EH (cell line): ENCODE measurements at regions not wholly inside any gene's neighbourhood (a gene's known extent, or its start where the extent isn't known, plus 50 kb on each side); places are given as distances from the start of the nearest gene placed in this dataset.
"Not testable (repeated sequence)": the region's sequence is repeated elsewhere in the genome, so short reads cannot be mapped to it uniquely, and the experiment has no call there.

Experiments
- DNase-seq: peaks from one replicate; pipeline ENCODE4 v3.0.0-alpha.2; 2015; ENCODE audit warnings: low read depth

DNA sequence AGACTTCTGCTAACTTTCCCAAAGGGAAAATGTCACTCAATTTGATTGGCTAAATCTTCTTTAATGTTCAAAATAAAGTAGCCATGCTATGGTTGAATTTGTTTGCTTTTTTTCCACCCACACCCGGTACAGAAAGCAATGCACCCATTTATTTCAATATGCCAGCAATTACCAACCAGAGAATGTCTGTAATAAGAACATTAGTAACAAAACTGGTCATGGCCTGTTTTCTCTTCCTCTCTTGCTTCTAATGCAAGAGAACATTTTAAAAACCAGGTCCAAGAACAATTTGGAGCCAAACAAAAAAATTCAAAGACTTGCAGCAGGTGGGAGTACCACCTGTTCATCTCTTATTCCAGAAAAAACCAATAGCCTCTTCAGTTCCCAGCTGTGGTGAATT is 1108.8 kb upstream of the PCDH20 start:
- DNase-seq = no peak

DNA sequence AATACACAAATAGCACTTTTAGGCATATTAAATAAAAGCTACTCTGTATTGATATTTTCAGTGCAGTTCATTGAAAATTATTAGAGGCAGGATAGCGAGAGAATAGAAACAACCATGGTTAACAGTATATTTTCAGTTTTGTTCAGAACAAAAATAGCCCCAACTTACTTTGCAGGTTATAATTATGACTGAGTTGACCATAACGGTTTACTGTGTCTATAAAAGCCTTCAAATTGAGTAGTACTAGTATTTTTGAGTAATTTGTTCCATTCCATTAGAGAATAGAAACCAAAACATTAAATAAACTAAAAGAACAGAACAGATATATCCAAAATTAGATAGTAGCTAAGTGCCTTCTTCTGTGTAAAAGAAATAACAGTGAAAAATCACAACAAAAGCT is 1108.4 kb upstream of the PCDH20 start:
- no peak for DNase-seq

DNA sequence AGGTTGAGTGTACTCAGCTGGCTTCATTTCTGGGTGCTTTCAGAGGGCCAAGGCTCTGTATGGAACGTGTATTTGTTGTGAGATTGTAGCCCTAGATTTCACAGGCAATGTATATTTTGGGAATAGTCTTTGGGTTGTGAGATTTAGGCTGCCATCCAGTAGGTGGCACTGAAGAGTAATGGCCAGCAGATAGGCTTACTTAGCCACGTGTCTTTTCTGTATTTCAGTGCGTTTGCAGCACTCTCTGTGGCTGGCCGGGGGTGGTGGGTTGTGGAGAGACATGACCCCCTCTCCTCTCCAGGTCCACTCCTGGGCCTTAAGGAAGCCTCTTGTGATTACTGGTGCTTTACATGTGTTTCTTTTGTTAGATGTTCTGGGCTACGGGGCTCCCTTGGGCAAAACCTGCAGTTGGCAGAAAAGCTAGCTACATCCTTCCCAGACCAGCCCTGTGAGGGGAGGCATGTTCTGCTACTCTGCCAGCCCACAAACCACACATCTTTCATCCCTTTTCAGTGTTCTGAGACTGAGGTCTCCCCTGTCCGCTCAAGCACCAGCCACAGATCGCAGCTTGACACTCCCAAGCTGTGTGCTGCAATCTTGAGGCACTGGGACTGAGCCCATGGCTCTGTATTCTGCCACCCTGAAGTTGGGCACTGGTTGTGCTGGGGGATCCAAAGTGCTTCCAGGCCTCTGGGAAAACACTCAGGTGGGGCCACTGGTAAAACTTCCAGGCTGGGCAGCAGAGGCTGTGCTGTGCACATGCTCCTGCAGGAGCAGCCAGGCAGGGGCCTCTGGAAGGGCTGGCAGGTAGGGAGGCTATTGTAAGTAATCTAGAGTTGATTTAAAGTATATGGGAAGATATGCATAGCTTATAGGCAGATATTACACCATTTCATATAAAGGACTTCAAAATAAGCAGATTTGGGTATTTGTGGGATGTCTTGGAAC is 1096.8 kb upstream of the PCDH20 start:
- DNase-seq = peak; percentile 2

DNA sequence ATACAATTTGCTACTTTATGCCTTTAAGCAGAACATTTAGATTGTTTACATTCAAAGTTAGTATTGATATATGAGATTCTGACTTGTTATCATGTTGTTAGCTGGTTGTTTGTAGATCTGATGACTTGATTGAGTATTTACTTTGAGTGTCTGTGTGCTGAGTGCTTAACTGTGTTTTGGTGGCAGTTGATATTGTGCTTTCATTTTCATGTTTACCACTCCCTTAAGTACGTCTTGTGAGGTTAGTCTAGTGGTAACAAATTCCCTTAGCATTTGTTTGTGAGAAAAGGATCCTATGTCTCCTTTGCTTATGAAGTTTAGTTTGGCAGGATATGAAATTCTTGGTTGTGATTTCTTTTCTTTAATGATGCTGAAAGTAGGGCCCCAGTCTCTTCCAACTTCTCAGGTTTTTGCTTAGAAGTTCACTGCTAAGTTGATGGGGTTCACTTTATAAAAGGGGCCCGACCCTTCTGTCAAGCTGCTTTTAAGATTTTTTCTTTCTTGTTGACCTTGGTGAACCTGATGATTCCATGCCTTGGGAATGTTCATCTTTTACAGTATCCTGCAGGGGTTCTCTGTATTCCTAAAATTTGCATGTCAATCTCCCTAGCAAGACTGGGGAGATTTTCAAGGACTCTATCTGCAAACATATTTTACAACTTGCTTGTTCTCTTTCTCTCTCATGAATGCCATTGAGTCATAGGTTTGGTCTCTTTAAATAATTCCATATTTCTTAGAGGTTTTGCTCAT is 1095.4 kb upstream of the PCDH20 start:
- DNase-seq = no peak

DNA sequence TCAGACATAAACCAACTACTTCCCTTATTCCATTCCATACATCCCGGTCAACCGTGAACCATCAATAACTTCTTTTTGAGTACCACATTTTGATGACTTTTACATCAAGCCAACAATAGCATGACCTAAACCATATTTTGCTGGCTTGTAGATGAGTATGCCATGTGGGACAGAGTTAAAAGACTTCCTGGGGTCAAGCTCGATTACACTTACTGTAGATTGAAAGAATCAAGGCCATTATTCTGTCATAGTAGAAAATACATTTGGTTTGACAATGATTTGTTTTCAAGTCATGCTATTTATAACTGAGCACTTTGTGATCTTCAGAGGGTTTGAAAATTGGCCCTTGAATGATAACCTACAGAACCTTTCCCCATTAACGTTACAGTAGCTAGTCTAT is 1086.9 kb upstream of the PCDH20 start:
- no peak for DNase-seq

DNA sequence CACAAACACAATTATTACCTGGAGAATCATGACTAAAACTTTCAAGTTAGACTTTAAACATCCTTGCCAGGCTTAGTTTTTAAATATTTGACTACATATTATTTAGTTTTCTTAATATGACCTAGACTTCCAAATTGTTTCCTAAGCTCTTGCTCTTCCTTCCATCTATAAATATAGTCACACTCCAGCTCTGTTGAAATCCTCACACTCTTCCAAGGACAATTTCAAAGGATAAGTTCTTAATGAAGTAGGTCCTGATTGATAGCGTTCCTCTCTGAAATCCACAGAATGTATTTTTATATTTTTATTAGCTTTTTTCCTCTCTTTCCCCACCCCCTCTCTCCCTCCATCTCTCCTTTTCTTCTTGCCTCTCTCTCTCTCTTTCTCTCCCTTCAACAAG is 1074.1 kb upstream of the PCDH20 start:
- DNase-seq = no peak

DNA sequence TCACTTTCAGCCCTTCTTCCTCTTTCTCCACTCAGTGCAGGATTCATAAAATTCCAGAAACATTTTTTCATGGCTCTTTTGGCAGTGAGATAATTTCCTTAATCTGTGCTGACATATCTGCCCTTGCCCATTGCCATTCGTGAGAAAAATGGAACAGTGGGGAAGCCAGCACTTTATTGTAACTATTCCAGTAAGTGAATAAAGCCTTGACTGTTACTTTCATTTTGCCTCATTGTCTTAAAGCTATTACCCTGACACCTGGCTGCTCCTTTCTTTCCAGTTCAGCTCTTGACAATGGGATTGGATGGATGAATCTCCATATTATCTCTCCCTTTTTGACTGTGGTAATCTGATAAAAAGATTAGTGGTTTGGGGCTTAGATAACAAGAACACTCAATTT is 1068.1 kb upstream of the PCDH20 start:
- DNase-seq = no peak

DNA sequence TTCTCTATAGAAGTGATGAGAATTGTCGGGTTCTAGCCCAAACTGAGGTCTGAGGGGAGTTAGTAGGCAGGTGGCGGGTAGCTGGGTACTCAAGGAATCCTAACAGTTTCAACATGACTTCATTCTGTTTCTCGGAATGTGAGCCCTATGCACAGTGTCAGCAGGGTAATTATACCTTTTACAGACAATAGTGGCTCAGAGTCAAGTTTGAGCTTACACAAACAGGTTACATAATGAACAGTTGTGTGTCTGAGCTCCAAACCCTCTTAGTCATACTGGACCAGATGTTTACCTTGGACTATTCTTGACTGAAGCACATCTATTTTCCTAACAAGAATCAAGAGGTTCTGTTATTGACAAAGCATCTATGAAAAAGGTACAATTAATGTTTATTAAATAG is 1066.7 kb upstream of the PCDH20 start:
- no peak for DNase-seq

DNA sequence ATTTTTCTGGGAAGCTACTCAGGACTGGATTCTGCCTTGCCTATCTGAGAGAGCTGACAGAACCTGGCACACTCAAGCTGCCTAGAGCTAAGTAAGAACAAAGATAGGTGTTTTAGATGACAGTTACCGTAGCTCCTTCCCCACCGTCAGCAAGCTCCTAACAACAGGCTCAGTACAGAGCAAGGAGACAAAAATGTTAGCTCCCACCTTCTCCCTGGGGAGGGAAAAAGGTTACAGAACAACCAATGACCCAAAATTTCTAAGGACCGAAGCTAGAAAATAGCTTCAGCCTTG is 1058.2 kb upstream of the PCDH20 start:
- DNase-seq = no peak

DNA sequence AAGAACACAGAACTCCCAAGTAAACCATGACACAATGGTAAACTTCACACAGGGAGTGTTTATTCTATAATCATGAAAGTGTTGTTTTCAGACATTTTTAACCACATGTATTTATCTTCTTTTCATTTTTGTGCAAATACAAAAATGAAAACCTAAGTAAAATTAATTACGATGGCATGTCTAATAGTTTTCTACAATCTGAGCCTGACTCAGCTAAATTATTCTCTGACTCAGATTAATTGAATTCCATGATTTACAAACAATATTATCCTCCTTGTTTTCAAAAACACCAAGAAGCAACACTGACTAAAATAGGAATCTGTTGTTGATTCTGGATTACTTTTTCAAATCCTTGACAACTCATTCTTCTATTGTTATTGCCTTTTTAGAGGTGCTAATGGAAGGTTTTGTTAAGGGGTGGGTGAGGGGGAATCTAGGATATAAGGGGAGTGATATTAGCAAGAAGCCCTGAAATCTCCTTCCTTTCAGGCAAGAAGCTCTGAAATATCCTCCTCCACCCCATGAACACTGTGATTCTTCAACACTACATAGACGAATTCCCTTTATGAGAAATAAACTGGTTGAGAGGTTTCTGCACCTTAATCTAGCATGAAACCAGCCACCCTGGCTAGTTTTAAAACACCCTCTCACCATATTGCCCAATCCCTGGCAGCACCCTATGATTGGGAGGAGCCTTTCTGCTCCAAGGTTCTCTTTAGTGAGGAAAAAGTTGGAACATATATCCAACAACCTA is 1057.7 kb upstream of the PCDH20 start:
- DNase-seq = no peak

DNA sequence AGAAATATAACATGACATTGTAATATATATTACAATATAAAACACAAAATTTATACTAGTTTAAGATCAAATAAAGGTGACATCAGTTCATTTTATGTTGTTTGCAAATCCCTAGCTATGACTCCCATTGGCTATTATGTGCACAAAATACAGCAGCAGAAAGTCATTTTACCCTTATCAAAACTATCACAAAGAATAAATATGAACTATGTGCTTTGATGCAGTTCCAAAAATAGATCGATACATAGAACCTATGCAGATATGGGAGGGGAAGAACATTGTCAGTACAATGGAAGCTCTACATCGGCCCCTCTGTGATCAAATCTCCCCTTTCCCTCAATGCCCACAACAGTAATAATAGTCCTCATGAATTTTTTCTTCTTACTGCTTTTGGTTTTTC is 1038.1 kb upstream of the PCDH20 start:
- DNase-seq = no peak

DNA sequence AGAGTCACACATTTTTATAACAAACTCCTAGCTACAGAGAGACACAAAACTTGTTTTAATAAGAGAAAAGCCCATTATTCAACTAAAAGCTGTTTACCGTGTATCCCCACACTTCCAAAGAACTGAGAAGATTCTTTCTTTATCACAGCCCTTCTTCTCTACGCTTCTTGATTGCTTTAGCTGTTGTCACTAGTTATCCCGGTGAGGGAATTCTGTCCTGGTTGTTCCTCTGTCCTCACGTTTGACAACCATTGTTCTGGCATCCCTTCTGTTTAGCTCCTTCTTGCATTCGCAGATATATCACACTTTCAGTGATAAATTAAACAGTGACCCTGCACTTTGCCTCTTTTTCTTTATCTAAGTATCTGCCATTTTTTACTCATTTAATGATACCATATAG is 1035.1 kb upstream of the PCDH20 start:
- DNase-seq = no peak

DNA sequence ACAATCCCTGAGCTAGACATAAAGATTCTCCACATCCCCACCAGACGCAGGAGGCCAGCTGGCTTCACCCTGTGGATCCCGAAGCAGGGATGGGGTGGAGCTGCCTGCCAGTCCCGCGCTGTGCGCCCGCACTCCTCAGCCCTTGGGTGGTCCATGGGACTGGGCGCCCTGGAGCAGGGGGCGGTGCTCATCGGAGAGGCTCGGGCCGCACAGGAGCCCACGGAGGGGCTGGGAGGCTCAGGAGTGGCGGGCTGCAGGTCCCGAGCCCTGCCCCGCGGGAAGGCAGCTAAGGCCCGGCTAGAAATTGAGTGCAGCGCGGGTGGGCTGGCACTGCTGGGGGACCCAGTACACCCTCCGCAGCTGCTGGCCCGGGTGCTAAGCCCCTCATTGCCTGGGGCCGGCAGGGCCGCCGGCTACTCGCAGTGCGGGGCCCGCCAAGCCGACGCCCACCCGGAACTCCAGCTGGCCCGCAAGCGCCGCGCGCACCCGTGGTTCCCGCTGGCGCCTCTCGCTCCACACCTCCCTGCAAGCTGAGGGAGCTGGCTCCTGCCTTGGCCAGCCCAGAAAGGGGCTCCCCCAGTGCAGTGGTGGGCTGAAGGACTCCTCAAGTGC is 1032.2 kb upstream of the PCDH20 start:
- DNase-seq = not testable (repeated sequence)

DNA sequence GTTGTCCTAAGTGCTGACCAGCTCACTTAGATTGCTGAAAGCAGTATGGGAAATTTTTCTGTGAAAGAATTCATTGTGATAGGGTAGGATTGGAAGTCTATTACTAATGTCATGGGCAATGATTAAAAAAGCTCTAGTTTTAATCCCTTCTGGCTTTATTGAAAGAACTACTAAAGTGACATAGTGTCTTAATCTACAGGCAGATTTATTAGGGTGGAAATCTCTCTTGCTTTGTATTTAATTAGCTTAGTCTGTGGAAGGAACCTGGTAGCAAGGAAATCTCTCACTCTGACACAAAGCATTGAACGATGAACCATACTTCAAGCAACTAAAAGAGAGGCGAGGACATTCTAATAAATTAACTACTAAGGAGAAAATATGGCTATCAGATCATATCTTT is 1029.2 kb upstream of the PCDH20 start:
- DNase-seq = no peak

DNA sequence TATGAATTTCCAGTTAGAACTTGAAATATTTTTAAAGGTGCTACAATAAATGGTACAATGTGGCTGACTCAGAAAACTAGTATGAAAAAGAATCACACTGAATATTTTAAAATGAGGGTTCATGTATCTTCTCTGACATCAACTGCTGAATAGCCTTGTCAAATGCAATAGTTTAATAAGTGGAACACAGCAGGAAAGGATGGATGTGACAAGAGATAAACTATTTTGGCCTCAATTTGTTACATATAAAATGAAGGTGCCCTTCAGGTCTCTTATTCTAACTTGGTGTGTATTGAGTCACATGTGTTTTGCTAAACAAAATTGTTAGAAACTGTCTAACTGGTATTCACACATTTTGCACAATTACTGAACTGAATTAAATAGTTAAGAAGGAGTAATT is 1018.4 kb upstream of the PCDH20 start:
- no peak for DNase-seq

DNA sequence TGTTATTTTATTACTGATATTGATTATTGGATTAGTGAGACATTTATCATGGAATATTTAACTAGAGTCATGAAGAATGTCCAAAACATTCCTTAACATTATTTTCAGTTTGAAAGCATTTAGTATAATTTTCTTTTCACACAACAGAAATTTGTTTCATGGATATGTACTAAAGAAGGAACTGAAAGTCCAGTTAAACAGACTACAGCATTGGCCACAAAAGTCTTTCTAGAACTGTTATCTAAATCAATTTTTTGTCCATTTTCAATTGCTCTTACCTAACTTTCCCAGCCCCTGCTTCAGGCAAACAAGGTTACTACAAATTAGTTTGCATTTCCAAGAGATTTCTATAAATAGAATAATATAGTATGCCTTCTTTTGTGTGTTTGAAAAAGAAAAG is 1018.0 kb upstream of the PCDH20 start:
- no peak for DNase-seq

DNA sequence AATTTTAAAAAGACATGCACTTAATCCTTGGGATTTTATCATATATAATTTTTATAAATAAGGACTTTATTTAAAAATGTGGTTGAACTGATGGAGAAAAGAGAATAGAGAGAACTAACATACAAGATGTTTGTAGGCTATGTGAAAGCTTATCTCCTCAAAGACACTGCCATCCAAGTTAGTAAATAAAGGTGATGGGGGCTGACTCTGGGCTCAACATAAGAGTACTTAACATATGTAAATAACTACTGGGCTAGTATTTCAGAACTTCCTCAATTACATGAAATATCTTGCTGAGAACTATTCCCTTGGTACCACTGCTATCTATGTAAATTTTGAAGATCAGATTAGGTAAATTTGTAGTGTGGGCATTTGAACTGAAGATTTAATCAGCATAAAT is 1017.3 kb upstream of the PCDH20 start:
- DNase-seq = no peak

DNA sequence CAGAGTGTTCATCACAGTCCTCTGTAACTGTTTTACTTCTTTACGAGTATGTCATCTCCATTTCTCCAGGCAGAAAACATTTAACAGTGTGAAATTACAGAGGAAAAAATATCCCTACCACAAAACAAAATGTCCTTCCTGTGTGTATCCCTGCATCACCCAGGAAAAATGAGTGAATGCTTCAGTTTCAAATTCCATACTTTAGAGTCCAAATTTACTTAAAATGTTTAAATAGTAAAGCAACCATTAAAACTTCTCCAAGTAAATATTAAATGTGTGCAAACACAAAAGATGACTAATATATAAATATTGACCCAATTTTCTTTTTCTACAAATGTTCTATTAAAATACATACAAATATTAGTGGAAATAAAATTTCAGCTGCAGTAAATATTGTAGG is 1016.6 kb upstream of the PCDH20 start:
- DNase-seq = no peak

DNA sequence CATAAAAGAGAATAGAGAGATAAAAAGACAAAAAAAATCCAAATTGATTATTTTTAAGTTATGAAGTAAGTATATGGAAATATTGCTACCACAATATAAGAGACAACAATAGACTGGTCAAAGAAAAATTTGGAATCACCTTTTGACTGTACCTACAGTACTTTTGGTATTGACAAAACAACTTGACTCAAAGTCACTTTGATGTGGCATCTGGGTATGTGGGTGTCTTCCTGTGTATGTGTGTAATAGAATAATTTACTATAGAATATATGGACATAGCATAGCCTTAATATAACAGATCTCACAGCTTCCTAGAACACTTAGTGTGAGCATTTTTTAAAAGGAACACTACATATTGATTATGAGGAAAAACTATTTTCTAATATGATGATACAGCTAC is 1016.2 kb upstream of the PCDH20 start:
- no peak for DNase-seq

DNA sequence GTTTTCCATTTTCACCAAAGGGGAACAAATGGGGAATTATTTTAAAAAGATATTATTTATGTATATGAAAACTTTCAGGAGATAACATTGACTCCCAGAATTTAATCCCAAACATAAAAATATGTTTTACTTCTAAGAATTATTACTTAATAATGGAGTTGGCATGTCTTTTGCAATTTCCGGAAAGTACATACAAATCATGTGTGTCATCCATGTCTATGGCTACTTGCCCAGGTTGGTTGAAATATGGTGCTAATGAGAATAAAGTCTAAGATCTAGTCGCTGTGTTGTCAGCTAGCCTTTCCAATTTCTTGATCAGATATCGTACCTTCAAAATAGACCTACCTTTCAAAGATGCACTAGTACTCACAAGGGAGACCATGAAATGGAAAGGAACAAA is 1003.2 kb upstream of the PCDH20 start:
- DNase-seq = no peak

DNA sequence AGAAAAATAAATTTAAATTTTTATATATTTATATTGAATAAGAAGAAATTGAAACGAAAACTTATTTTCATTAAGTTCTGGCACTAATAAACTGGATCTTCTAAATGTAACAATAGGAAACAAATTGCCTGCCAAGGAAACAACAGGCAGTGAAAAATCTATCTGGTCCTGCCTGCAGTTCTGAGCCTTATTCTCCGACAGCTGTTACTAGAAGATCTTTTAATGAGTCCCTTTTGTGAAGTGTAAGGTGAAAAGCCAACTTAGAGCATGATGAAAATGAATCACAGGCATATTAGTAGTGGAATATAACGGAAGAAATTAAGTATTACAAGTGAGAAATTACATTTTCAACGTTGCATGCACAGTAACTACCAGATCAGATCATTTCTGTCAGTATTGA is 1002.7 kb upstream of the PCDH20 start:
- DNase-seq = no peak

DNA sequence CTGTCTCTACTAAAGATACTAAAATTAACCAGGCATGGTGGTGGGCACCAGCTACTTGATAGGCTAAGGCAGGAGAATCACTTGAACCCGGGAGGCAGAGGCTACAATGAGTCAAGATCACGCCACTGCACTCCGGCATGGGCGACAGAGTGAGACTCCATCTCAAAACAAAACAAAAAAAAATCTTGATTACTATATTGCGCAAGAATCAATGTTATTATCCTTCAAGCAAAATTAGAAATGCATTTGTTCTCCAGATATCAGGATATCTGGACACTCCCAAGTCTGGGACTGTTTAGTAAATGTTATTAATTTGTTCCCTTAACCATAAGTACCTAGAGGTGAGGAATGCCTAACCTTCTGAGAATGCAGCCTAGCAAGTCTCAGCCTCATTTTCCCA is 992.2 kb upstream of the PCDH20 start:
- no peak for DNase-seq

DNA sequence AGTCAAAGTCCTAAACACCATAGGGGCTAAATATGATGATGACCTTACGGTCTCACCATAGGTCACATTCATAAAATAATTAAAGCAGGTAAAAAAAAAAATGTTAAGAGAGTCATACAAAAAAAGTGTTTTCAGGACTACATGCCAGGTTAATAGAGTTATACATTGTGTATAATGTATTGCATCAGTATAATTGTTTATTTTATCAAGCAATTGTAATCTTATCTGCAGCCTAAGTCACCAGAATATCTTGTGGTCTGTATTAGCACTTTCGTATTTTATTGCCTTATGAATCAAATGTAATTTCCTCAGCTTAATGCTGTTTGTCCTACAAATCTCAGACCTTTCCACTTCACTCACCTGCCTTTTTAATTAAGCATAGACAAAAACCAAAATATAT is 972.9 kb upstream of the PCDH20 start:
- DNase-seq = no peak
